Fibroblast of mammary gland (primary cell): ENCODE measurements at regions not wholly inside any gene's neighbourhood (a gene's known extent, or its start where the extent isn't known, plus 50 kb on each side); places are given as distances from the start of the nearest gene placed in this dataset.

Experiments used
- DNase-seq: peaks from one replicate; pipeline ENCODE4 v3.0.0-alpha.2; 2010; ENCODE audit warnings: low read depth
- H3K4me3 ChIP-seq: 2 replicates; pipeline ENCODE4 v1.5.1; 2011; ENCODE audit warnings: low read depth, mild to moderate bottlenecking, low read length, moderate library complexity; ENCODE audit not compliant: control insufficient read depth
- TF ChIP-seq, protein P1 (sequence below): conservative IDR thresholded peaks from 2 replicates; pipeline ENCODE4 v1.5.1; 2011; ENCODE audit warnings: low read depth, low read length, inconsistent platforms; ENCODE audit not compliant: control insufficient read depth, insufficient read depth

DNA sequence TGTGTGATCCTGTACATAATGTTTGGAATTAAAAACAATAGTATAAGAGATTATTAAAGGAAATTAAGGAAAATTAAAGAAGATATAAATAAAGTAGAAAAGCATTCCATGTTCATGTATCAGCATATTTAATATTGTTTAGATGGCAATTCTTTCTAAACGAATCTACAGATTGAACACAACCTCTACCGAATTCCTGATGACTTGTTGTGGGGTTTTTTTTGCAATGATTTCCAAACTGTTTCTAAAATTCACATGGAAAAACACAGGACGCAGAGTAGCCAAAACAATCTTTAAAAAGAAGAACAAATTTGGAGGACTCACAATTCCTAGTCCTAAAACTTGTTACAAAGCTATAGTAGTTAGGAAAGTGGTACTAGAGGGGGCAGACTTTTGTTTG is 573.4 kb upstream of the IGFBP3 start:
- no peak for DNase-seq
- TF ChIP-seq, protein P1, sequence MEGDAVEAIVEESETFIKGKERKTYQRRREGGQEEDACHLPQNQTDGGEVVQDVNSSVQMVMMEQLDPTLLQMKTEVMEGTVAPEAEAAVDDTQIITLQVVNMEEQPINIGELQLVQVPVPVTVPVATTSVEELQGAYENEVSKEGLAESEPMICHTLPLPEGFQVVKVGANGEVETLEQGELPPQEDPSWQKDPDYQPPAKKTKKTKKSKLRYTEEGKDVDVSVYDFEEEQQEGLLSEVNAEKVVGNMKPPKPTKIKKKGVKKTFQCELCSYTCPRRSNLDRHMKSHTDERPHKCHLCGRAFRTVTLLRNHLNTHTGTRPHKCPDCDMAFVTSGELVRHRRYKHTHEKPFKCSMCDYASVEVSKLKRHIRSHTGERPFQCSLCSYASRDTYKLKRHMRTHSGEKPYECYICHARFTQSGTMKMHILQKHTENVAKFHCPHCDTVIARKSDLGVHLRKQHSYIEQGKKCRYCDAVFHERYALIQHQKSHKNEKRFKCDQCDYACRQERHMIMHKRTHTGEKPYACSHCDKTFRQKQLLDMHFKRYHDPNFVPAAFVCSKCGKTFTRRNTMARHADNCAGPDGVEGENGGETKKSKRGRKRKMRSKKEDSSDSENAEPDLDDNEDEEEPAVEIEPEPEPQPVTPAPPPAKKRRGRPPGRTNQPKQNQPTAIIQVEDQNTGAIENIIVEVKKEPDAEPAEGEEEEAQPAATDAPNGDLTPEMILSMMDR, result no peak
- no peak overlapping the region for H3K4me3 ChIP-seq

DNA sequence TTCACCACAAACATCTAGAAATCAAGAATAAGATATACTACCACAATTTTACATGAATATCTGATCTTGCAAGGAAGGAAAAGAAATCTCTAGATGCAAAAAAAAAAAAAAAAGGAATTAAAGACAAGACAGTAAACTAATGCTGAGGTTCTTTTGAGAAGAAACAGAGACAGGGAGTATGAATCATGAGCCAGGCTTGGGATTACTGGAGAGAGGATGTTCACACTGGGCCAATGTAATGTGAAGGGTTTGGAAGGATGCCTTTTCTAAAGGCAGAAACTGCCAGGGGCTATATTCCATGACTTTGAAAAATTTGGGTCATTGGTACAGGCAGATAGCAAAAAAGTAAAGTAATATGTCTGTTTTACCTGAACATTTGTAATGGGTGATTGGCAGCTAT is 573.0 kb upstream of the IGFBP3 start:
- TF ChIP-seq, protein P1, result no peak
- DNase-seq, result peak; percentile 72
- no peak overlapping the region for H3K4me3 ChIP-seq

DNA sequence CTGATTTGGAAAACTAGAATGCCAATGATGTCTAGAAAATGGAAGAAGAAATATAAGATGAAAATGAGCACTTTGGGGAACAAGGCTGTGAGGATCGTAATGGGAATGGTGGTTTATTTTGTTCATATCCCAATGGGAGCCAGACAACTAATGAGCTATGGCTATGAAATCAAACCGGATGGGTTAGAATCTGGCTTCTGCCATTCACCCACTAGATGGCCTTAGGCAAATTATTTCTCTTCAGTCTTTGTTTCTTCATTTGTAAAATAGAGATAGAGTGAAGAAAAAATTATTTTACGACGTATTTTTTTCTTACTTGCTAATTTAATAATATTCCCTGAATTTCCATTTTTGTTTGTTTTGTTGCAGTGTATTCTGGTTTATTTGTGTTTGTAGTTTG is 572.1 kb upstream of the IGFBP3 start:
- TF ChIP-seq, protein P1, result no peak
- no peak overlapping the region for H3K4me3 ChIP-seq
- no peak for DNase-seq

DNA sequence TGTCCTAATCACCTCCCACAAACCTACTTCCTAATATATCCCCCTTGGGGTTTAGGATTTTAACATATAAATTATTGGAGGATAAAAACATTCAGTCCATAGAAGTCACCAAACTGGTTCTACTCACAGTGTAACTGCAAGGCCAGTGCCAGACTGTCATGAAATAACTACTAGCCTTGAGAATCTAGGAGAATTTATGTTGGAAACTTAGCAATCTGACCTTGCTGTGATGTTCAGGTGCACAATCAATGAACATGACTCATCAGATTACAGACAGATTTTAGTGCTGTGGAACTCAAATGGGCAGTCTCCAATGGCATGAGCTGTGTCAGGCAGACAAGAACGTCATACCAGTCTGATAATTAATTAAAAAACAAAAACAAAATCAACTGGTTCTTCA is 571.4 kb upstream of the IGFBP3 start:
- DNase-seq, result no peak
- no peak overlapping the region for H3K4me3 ChIP-seq
- TF ChIP-seq, protein P1, result no peak

DNA sequence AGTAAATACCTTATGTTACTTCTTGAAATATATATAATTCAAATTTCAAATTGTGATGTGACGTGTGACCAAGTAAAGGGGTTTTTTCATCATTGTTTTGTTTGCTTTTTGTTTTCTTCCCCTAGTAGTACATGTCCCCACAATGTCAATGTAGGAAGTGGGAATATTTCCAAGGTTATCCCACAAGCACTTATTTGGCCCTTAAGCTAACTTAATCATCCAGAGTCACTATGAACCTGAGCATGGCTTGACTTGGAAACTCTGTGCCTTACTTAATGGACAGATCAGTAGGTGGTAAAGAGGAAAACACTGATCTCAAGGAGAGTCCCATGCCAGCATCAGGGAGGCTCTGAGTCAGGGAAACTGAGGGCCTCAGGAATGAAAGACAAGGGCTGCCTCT is 569.3 kb upstream of the IGFBP3 start:
- TF ChIP-seq, protein P1, result no peak
- DNase-seq, result no peak
- no peak overlapping the region for H3K4me3 ChIP-seq

DNA sequence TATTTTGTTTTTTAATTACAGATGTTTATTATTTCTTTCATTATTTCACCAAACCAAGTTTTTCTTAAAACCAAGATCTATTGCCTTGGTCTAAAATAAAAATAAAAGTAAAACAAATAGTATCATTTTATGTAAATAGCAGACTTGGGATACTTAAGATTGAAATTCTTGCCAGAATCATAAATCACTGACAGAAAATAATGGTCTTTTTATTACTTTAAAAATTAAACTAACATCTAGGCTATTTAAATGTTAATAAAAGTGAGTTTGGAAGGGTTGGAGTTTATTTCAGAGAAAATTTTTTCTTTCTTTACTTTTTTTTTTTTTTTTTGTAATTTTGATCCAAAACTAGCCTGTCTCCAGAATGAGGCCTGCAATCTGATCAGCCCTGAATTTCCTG is 568.0 kb upstream of the IGFBP3 start:
- TF ChIP-seq, protein P1, result no peak
- no peak overlapping the region for H3K4me3 ChIP-seq
- no peak for DNase-seq

DNA sequence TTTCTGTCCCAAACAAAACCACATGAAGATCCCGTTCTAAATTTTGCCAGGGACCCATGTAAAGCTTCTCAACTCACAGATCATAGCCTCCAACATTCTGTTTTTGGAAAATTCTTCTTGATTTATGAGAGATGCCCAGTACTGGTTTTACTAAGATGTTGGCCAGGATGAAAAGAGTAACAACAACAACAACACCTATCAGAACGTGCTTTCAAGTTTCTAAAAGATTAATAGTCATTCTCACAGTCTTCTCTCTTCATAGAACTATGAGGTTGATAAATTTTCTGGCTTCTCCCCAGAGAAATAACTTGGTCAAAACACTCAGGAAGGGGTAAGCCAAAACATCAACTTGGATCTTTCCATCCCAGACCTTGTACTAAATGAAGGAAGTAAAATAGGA is 567.5 kb upstream of the IGFBP3 start:
- H3K4me3 ChIP-seq, result no peak overlapping the region
- no peak for DNase-seq
- TF ChIP-seq, protein P1, result no peak
